HUDEP-2 (cell line): ENCODE measurements at regions not wholly inside any gene's neighbourhood (a gene's known extent, or its start where the extent isn't known, plus 50 kb on each side); places are given as distances from the start of the nearest gene placed in this dataset.
"Not testable (repeated sequence)": the region's sequence is repeated elsewhere in the genome, so short reads cannot be mapped to it uniquely, and the experiment has no call there.

Experiments used
- DNase-seq, 76 experiments: peaks; one replicate each; lab custom pipeline; 2025; ENCODE audit not compliant: unreplicated experiment in 76 of 76; lab: John Stamatoyannopoulos, UW

DNA sequence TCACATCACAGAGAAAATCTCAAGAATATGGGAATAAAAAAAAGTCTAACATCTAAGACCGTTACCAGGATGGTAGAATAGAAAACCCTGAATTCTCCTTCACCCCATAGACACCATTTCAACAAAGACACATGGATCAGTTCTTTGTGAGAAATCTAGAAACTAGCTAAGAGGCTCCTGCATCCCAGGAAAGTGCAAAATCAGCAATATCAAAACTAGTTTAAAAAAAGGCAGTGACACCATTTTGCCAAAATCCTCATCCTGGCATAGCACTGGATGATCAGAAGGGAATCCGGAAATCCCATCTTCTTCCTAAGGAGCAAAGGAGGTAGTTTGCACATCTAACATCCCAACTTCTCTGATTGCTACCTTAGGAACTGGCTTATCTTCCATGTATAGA lies 88.9 kb upstream of the MAGEE2 start:
- DNase-seq: no peak

DNA sequence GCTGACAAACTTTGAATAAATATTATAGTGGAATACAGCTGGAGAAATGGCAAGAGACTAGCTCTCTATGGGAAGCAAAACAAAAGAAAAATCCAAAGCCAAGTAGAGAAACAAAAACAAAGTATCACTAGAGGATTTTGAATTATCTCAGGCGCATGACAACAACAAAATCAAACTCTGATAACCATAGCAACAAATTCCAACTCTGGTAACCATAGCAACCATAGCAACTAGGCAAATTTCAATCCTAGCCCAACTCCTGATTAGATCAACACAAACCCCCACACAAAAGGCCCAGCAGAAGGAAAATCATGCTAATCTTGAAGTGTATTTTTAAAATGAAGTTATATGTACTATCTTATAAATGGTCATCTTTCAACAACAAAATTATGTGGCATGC lies 98.4 kb upstream of the MAGEE2 start:
- DNase-seq: no peak

DNA sequence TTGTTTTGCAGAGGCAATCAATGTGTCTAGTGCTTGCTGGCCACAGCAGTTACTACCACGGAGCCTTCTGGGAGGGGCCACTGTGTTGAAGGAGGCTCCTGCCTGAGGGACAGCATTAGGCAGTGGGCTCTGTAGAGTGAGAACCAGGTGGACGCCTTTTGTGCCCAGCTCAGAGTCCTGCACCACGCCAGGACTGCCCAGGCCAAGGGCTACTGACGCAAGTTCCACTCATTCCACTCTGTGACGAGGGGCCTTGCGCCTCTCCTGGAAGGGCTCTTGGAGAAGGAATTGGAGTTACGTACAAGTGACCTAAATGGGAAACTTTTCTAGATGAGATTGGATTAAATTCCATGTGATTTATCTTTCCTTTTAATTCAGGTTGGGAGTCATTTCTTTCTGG lies 102.8 kb upstream of the MAGEE2 start:
- no peak for DNase-seq

DNA sequence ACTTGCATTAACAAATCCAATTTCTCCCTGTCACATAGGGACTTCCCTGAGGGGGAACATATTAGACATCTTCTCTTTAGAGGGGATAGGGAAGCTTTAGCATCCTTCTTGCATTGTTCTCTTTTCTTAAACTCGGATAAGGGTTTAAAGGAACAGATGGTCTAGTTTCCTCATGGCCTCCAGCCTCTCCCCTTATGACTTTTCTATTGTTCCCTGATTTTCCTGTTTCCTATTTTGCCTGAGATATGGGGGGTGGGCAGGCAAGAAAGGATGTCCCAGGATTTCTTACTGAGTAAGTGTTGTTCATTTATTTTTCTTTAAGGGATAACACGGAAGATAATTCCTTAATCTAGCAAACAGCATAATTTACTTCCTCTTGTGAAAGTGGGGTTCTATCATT lies 107.7 kb upstream of the MAGEE2 start:
- no peak for DNase-seq

DNA sequence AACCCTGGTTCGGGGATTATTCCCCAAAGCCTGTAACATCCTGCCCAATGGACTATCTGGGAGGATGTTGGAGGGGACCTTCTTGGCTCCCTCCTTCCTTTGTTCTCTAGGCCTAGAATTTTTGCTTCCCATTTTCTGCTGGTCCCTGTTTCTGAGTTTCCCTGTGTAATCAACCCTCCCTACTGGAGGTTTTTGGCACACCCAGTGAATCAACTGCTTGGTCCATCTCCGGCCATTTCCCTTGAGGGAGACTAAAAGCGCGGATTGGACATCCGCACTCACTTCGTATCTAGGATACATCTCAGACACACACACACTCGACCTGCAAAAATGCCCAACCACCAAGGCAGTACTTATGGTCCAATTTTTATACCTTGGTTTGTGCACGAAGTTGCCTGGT lies 108.2 kb upstream of the MAGEE2 start:
- no peak for DNase-seq

DNA sequence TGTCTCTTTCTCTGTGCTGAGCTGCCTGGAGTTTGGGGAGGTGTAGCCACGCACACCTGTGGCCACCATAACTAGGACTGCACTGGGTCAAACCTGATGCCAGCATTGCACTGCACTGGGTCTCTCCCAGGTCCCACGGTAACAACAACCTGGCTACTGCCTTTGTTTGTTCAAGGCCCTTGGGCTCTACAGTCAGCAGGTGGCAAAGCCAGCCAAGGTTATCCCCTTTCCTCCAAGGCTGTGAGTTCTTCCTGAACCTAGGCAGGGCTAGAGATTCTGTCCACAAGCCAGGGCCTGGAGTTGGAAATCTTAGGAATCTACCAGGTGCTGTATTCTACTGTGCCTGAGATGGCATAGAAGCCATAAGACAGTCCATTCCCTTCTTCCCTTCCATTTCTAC lies 126.7 kb upstream of the MAGEE2 start:
- DNase-seq: no peak

DNA sequence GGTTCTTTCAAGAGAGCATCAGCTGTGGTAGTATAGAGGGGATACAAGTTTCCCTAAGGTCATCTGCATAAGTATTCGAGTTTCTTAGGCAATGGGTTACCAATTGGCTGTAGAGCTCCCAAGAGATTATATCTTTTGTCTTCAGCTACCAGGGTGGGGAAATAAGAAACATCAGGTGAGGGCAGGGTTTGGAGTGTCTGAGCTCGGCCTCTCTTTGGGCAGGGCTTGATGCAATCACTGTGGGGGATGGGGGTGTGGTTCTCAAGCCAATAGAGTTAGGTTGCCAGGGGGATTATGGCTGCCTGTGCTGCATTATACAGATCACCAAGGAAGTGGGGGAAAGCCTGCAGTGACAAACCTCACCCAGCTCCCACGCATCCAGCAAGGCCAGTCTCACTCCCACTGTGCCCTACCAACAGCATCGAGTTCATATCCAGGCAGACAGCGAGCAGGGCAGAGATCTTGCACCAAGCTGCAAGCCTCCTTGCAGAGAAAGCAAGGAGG lies 172.1 kb upstream of the MAGEE2 start:
- peak in 6 of 76 experiments; percentile 0 to 5 (median 4) for DNase-seq

DNA sequence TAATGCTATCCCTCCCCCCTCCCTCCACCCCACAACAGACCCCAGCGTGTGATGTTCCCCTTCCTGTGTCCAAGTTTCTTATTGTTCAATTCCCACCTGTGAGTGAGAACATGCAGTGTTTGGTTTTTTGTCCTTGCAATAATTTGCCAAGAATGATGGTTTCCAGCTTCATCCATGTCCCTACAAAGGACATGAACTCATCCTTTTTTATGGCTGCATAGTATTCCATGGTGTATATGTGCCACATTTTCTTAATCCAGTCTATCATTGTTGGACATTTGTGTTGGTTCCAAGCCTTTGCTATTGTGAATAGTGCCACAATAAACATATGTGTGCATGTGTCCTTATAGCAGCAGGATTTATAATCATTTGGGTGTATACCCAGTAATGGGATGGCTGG lies 176.3 kb upstream of the MAGEE2 start:
- DNase-seq: not testable (repeated sequence)

DNA sequence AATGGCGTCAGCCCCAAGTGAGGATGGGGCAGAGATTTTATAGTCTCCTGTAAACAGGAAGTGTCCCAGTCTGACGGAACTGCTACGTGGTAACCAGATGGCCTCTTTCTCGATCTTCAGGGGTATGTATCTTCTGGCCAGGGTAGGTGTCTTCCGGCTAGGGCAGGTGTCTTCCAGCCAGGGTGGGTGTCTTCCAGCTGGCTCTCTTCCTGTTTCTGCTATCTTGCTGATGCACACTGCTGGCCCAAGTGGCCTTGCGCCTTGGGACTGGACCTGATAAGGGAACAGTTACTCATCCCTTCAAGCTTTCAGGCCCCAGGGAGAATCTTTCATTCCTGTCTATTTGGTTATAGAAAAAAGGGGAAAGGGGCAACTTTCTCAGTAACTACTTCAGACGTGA lies 178.7 kb upstream of the MAGEE2 start:
- DNase-seq: peak in 19 of 76 experiments; percentile 0 to 77 (median 24)

DNA sequence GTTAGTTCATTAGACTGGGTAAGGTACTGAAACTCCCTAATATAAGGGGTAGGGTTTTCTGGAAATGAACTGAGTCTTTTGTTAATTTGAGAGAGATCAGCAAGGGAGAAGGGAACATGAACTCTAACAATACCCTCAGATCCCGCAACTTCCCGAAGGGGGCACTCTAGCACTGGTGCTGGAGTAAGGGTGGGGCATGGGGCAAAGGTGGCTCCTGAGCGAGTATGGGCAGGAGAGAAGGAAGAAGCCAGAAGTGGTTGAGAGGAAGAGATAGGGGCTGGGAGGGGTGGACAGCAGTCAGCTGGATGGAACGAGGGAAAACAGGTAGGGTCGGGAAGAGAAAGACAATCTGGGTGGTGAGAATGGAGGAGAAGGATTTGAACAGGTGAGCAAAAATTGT lies 183.2 kb upstream of the MAGEE2 start:
- DNase-seq: no peak

DNA sequence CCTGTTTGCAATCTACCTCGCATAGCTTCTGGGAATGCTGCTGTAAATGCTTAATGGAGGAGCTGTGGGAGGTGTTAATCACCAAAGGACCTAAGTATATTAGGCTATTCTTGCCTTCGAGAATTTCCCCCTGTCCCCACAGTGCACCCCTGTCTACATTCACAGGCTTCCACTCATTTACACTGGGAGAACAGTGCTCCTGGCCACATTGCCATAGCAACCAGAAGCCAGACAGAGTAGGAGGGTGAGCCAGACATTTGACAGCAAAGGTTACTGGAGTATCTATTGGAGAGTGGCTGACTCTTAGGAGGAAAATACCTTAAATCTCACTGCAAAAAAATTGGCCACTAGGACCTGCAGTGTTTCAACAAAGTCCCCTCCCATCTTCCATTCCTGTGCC lies 185.9 kb upstream of the PBDC1 start:
- DNase-seq: no peak

DNA sequence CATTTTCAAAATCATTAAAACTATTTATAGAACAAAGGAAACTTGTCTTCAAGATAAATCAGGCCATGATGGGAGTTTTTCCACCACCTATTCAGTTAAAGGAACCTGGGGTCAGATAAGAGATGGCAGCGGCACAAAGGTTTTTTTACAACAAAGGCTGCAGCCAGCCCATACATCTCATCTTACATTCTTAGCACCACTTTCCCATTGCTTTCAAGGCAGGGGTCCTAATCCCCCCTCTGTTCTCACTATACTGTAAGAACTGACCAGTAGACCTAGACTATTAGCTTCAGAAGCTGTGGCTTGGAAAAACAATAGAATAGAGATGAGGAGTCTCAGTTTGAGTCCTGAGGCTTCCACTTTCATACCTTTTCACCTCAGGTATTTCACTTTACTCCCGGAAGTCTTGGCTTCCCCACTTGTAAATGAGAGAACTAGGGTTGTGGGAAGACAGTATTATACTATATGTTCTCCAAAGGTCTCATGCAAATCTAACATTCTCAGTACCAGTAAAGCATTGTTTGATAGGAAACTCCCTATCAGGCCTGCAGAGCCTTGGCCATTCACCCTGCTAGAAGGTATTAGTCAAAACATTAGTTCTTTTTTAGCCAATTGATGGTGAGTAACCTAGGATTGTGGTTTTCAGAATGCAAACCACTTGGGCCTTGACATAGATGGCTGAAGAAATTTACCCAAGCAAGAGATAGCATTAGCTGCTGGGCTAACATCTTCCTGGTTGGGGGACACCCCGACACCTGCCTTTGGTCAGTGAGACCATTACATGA lies 182.9 kb upstream of the PBDC1 start:
- DNase-seq: no peak

DNA sequence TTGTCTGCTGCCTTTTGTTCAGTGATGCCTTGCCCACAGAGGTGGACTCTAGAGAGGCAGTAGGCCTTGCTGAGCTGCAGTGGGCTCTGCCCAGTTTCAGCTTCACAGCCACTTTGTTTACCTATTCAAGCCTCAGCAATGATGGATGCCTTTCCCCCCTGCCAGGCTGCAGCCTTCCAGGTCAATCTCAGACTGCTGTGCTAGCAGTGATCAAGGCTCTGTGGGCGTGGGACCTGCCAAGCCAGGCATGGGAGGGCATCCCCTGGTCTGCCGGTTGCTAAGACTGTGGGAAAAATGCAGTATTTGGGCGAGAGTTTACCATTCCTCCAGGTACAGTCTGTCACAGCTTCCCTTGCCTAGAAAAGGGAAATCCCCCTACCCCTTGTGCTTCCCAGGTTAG lies 175.2 kb upstream of the PBDC1 start:
- no peak for DNase-seq

DNA sequence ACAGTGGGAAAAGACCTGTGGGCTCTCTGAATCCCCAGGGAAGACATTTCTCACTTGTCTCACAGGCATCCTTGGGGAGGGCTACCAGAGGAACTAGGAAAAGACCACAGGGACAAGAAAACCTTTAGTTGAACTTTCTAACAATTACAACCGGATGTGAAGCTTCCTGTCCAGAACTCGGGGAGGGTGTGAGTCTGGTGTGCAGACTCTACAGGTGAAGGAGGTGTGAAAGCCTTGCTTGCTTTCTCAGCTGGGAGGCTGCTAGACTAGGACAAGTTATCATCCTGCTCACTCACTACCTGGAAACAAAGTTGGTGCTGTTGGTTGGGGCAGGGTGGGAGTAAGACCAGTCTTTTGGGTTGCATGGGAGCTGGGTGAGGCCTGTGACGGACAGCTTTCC lies 158.5 kb upstream of the PBDC1 start:
- DNase-seq: no peak

DNA sequence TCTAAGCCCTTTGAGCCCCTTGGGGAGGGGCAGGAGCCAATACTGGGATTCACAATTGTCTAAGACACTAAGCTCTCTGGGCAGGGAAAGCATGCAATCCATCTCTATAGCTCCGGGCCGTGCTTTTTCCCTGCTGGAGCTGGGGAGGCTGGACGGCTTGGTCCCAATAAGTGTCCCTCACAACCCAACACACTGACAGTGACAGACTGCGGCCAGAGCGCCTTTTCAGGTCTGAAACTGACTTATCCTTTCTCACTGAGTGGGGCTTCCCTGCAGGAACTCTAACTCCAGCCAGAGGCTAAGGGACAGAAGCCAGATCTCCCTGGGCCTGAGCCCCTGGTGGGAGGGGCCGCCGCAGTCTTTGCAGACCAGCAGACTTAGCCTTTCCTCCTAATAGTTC lies 146.6 kb upstream of the PBDC1 start:
- DNase-seq: no peak

DNA sequence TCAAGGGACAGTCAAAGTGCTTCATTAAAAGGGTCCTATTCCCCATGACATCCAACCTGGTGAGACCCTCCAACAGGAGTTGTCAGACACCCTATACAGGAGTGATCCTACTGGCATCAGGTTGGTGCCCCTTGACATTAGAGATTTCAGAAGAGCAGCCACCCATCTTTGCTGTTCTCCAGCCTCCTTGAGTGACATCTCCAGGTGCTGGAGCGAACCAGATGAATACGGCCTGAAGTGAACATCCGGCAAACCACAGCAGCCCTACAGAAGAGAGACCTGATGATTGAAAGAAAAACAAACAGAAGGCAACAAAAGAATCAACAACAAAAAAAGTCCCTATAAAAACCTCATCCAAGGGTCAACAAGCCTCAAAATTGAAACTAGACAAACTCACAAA lies 146.1 kb upstream of the PBDC1 start:
- DNase-seq: no peak

DNA sequence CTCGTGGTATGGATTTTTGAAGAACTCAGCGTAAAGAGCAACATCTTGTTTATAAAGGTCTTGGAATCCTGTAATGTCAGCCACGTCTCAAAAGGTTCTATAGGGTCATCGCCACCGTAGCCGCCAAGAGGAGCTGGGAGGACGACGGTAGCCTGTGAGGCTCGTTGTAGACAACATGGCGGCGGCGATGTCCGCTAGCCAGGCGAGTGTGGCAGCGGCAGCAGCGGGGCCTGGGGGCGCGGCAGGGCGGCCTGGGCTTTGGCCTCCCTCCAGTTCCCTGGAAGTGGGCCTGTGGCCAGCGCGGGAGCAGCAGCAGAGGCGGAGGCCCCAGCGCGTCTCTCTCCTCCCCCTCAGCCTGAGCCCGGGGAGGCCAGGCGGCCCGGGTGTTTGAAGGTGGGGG lies 143.5 kb upstream of the PBDC1 start:
- DNase-seq: no peak

DNA sequence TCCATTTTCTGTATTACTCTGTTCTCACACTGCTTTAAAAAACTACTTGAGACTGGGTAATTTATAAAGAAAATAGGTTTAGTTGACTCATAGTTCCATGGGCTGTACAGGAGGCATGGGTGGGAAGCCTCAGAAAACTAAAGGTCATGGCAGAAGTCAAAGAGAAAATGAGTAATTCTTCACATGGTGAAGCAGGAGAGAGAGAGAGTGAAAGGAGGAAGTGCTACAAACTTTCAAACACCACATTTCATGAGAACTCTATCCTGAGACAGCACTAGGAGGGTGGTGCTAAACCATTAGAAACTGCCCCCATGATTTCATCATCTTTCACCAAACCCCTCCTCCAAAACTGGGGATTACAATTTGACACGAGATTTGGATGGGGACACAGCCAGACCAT lies 108.0 kb upstream of the PBDC1 start:
- DNase-seq: no peak

DNA sequence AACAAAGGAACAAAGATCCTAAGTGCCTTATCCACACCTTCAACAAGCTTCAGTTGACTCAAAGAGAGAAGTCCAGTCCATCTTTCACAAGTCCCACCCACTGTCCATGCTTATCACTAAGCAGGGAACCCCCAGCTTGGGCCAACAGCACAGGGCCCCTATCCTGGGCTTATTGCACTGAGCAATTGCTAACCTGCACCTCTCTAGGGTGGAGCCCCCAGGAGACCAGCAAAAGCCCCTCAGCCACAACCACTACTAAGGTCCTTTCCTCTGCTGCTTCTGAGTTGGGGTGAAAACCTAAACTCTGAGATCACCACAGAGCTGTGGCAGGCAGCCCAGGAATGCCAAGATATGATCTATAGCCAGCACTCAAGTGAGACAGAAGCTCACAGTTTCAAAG lies 96.7 kb upstream of the PBDC1 start:
- DNase-seq: peak in 5 of 76 experiments; percentile 1 to 22 (median 11)

DNA sequence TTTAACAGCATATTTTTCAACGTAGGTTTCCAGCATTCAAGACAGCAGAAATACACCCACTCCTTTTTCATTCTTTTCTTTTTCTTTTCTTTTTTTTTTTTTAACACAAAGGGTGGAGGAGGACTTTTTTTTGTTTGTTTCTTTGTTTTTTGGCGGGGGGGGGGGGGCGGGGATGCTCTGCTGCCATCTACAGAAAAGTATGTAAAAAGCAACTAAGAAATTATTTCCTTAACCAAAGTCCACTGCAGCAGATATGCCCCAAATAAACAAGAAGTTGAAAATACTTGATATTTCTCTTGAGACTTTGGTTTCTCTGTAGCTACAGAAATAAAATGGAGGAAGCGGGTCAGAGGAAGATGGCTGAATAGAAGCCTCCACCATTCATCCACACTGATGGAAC lies 63.2 kb upstream of the PBDC1 start:
- DNase-seq: peak in 1 of 76 experiments; percentile 1
